ENCODE measurements at regions not wholly inside any gene's neighbourhood (a gene's known extent, or its start where the extent isn't known, plus 50 kb on each side); places are given as distances from the start of the nearest gene placed in this dataset.

GRCh38 chr1:199040076-199040905 is 401.5 kb downstream of the PTPRC start:
- TF ChIP-seq, protein P1, sequence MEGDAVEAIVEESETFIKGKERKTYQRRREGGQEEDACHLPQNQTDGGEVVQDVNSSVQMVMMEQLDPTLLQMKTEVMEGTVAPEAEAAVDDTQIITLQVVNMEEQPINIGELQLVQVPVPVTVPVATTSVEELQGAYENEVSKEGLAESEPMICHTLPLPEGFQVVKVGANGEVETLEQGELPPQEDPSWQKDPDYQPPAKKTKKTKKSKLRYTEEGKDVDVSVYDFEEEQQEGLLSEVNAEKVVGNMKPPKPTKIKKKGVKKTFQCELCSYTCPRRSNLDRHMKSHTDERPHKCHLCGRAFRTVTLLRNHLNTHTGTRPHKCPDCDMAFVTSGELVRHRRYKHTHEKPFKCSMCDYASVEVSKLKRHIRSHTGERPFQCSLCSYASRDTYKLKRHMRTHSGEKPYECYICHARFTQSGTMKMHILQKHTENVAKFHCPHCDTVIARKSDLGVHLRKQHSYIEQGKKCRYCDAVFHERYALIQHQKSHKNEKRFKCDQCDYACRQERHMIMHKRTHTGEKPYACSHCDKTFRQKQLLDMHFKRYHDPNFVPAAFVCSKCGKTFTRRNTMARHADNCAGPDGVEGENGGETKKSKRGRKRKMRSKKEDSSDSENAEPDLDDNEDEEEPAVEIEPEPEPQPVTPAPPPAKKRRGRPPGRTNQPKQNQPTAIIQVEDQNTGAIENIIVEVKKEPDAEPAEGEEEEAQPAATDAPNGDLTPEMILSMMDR (IDR thresholded peaks at IDR 0.05): no peak
- TF ChIP-seq POLR2AphosphoS5 (IDR thresholded peaks at IDR 0.05): no peak
